ENCODE measurements at regions not wholly inside any gene's neighbourhood (a gene's known extent, or its start where the extent isn't known, plus 50 kb on each side); places are given as distances from the start of the nearest gene placed in this dataset.
A peak's percentile ranks its signal among the peaks of the same experiment; 100 is the strongest.
"Not testable (repeated sequence)": the region's sequence is repeated elsewhere in the genome, so short reads cannot be mapped to it uniquely, and the experiment has no call there.

DNA sequence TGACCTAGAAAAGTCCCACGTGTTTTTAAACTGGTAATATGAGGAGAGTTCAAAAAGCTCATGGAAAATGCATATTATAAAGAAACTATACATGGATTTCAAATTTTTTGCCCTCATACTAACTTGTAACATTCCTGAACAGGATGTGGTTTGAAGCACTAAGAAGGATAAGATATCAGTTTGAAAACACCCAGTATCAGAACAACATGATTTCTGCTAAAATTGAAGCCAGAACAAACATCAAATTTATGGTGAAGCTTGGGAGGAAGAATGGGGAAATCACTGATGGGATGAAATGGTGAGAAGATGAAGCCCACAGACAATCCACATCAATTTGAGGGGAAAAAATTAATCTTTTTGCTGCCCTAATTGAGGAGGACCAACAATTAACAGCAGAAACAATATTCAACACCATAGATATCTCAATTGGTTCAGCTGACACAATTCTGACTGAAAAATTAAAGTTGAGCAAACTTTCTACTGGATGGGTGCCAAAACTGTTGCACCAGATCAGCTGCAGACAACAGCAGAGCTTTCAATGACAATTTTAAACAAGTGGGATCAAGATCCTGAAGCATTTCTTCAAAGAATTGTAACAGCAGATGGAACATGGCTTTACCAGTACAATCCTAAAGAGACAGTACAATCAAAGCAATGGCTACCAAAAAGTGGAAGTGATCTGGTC, 113.2 kb upstream of the SNX2 start:
- H3K27ac ChIP-seq (replicated peaks): no peak overlapping the region
- DNase-seq (ENCODE audit: low read depth in 1 of 2, low spot score in 1 of 2): peak in 1 of 2 experiments; percentile 0
- TF ChIP-seq POLR2AphosphoS5 (IDR thresholded peaks at IDR 0.05; ENCODE audit: low read depth) (no peak), SPI1 (IDR thresholded peaks at IDR 0.05; ENCODE audit: borderline replicate concordance, low read depth) (no peak)
- H3K27me3 ChIP-seq (ENCODE audit: insufficient read depth, poor library complexity, severe bottlenecking): no peaks in the 10 kb centered on the region
- no peak overlapping the region for H3K4me3 ChIP-seq (replicated peaks; ENCODE audit: insufficient read depth, low read length)

DNA sequence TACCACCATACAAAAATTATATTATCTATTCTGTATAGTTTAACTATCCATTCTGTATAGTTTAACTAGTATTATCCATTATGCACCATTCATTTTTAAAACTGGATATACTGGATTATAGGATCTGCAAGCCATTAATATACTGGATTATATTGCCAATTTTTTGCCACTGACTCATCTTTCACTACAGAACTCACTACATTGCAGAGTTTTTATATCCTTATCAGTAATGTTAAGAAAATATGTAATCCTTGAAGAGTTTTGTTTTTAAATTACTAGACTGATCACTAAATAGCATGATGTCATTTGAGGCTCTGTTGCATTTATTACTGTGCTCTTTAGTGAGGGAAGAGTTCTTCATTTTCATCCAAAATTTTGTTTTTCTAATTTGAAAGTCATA, 109.8 kb upstream of the SNX2 start:
- no peak for DNase-seq (ENCODE audit: low read depth in 1 of 2, low spot score in 1 of 2)
- no peak for TF ChIP-seq GABPA (IDR thresholded peaks at IDR 0.05; ENCODE audit: low read depth)
- no peak for TF ChIP-seq SPI1 (IDR thresholded peaks at IDR 0.05; ENCODE audit: borderline replicate concordance, low read depth)
- TF ChIP-seq, protein P1, sequence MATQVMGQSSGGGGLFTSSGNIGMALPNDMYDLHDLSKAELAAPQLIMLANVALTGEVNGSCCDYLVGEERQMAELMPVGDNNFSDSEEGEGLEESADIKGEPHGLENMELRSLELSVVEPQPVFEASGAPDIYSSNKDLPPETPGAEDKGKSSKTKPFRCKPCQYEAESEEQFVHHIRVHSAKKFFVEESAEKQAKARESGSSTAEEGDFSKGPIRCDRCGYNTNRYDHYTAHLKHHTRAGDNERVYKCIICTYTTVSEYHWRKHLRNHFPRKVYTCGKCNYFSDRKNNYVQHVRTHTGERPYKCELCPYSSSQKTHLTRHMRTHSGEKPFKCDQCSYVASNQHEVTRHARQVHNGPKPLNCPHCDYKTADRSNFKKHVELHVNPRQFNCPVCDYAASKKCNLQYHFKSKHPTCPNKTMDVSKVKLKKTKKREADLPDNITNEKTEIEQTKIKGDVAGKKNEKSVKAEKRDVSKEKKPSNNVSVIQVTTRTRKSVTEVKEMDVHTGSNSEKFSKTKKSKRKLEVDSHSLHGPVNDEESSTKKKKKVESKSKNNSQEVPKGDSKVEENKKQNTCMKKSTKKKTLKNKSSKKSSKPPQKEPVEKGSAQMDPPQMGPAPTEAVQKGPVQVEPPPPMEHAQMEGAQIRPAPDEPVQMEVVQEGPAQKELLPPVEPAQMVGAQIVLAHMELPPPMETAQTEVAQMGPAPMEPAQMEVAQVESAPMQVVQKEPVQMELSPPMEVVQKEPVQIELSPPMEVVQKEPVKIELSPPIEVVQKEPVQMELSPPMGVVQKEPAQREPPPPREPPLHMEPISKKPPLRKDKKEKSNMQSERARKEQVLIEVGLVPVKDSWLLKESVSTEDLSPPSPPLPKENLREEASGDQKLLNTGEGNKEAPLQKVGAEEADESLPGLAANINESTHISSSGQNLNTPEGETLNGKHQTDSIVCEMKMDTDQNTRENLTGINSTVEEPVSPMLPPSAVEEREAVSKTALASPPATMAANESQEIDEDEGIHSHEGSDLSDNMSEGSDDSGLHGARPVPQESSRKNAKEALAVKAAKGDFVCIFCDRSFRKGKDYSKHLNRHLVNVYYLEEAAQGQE (IDR thresholded peaks at IDR 0.05; ENCODE audit: insufficient replicate concordance, low read depth): no peak
- TF ChIP-seq, protein P2, sequence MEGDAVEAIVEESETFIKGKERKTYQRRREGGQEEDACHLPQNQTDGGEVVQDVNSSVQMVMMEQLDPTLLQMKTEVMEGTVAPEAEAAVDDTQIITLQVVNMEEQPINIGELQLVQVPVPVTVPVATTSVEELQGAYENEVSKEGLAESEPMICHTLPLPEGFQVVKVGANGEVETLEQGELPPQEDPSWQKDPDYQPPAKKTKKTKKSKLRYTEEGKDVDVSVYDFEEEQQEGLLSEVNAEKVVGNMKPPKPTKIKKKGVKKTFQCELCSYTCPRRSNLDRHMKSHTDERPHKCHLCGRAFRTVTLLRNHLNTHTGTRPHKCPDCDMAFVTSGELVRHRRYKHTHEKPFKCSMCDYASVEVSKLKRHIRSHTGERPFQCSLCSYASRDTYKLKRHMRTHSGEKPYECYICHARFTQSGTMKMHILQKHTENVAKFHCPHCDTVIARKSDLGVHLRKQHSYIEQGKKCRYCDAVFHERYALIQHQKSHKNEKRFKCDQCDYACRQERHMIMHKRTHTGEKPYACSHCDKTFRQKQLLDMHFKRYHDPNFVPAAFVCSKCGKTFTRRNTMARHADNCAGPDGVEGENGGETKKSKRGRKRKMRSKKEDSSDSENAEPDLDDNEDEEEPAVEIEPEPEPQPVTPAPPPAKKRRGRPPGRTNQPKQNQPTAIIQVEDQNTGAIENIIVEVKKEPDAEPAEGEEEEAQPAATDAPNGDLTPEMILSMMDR (IDR thresholded peaks at IDR 0.05; ENCODE audit: insufficient read depth, low read length): no peak
- no peak for TF ChIP-seq POLR2AphosphoS5 (IDR thresholded peaks at IDR 0.05; ENCODE audit: low read depth)
- H3K27me3 ChIP-seq (ENCODE audit: insufficient read depth, poor library complexity, severe bottlenecking): no peaks in the 10 kb centered on the region
- no peak overlapping the region for H3K4me3 ChIP-seq (replicated peaks; ENCODE audit: insufficient read depth, low read length)
- H3K27ac ChIP-seq (replicated peaks): no peak overlapping the region

DNA sequence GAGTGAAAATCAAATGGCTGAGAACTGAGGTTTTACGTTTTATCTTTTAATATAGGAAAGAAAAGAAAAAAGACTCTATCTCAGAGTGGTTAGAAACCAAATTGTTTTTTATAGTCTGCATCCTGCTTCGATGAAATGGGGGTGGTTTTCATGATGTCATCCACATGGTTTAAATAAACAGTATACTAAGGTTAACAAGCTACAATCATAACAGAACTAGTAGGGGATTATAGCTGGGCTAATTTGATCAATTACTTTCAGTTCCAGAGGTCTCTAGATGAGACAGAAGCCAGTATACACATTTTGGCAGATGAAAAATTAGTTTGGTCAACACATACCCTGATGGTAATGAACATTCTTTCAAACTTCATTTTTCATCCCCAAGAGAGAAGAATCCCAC, 106.3 kb upstream of the SNX2 start:
- no peak for DNase-seq (ENCODE audit: low read depth in 1 of 2, low spot score in 1 of 2)
- no peaks in the 10 kb centered on the region for H3K27me3 ChIP-seq (ENCODE audit: insufficient read depth, poor library complexity, severe bottlenecking)
- TF ChIP-seq, protein P1 (IDR thresholded peaks at IDR 0.05; ENCODE audit: insufficient replicate concordance, low read depth): no peak
- no peak for TF ChIP-seq POLR2AphosphoS5 (IDR thresholded peaks at IDR 0.05; ENCODE audit: low read depth)
- TF ChIP-seq, protein P2 (IDR thresholded peaks at IDR 0.05; ENCODE audit: insufficient read depth, low read length): no peak
- TF ChIP-seq GABPA (IDR thresholded peaks at IDR 0.05; ENCODE audit: low read depth): no peak
- no peak for TF ChIP-seq SPI1 (IDR thresholded peaks at IDR 0.05; ENCODE audit: borderline replicate concordance, low read depth)
- no peak overlapping the region for H3K4me3 ChIP-seq (replicated peaks; ENCODE audit: insufficient read depth, low read length)
- no peak overlapping the region for H3K27ac ChIP-seq (replicated peaks)

DNA sequence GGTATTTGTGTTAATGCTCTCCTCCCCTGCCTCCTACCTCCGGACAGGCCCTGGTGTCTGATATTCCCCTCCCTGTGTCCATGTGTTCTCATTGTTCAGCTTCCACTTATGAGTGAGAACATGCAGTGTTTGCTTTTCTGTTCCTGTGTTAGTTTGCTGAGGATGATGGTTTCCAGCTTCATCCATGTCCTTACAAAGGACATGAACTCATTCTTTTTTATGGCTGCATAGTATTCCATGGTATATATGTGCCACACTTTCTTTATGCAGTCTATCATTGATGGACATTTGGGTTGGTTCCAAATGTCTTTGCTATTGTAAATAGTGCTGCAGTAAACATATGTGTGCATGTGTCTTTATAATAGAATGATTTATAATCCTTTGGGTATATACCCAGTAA, 105.2 kb upstream of the SNX2 start:
- H3K27ac ChIP-seq (replicated peaks); H3K4me3 ChIP-seq (replicated peaks; ENCODE audit: insufficient read depth, low read length); DNase-seq (ENCODE audit: low read depth in 1 of 2, low spot score in 1 of 2); H3K27me3 ChIP-seq (ENCODE audit: insufficient read depth, poor library complexity, severe bottlenecking): not testable (repeated sequence)

DNA sequence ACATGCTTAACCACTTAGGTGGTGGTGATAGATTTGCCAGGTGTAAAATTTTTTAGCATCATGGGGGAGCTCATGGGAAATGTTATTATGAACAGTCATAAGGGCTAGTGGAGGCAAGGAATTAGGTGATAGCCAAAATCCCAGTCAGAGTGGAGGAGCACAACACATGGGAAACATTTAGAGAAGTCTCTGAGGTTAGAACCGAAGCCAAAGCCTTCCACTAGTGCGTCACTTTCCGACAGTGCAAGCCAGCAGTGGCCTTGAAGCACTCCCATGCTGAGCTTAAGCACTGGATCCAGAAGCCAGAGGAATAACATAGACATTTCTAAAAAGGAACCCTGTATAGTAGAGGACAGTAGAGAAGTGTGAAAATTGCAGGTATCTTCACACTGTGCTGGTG, 101.5 kb upstream of the SNX2 start:
- no peak overlapping the region for H3K27ac ChIP-seq (replicated peaks)
- TF ChIP-seq POLR2AphosphoS5 (IDR thresholded peaks at IDR 0.05; ENCODE audit: low read depth) (no peak), GABPA (IDR thresholded peaks at IDR 0.05; ENCODE audit: low read depth) (no peak), SPI1 (IDR thresholded peaks at IDR 0.05; ENCODE audit: borderline replicate concordance, low read depth) (no peak)
- TF ChIP-seq, protein P1 (IDR thresholded peaks at IDR 0.05; ENCODE audit: insufficient replicate concordance, low read depth): no peak
- TF ChIP-seq, protein P2 (IDR thresholded peaks at IDR 0.05; ENCODE audit: insufficient read depth, low read length): no peak
- H3K27me3 ChIP-seq (ENCODE audit: insufficient read depth, poor library complexity, severe bottlenecking): no peaks in the 10 kb centered on the region
- H3K4me3 ChIP-seq (replicated peaks; ENCODE audit: insufficient read depth, low read length): no peak overlapping the region
- DNase-seq (ENCODE audit: low read depth in 1 of 2, low spot score in 1 of 2): no peak
